GM23338 (cell line): ENCODE measurements at regions not wholly inside any gene's neighbourhood (a gene's known extent, or its start where the extent isn't known, plus 50 kb on each side); places are given as distances from the start of the nearest gene placed in this dataset.

ENCODE experiments used
- ATAC-seq: fragments of 200-7000 bp; cut with Tn5 transposase; 3 replicates; pipeline ENCODE4 v1.9.1; 2020
- DNase-seq: peaks from one replicate; pipeline ENCODE4 v3.0.0-alpha.2; 2015; ENCODE audit warnings: low spot score
- H2AFZ ChIP-seq: fragments of 200-600 bp; sonication (generic); 2 replicates; pipeline ENCODE4 v1.8.0; 2016; ENCODE audit warnings: antibody characterized with exemption, mild to moderate bottlenecking, moderate library complexity
- H3F3A ChIP-seq: fragments of 200-600 bp; sonication (generic); replicated peaks from 2 replicates; pipeline ENCODE4 v1.8.0; 2017; ENCODE audit warnings: antibody characterized with exemption, mixed run types, low read depth
- H3K27ac ChIP-seq: fragments of 200-600 bp; sonication (generic); 2 replicates; pipeline ENCODE4 v1.6.1; 2016; ENCODE audit warnings: low read depth
- H3K27me3 ChIP-seq: fragments of 200-600 bp; sonication (generic); 2 replicates; pipeline ENCODE4 v1.8.0; 2016; ENCODE audit warnings: mild to moderate bottlenecking, mixed run types, moderate library complexity; ENCODE audit not compliant: insufficient read depth
- H3K36me3 ChIP-seq: fragments of 200-600 bp; sonication (generic); 2 replicates; pipeline ENCODE4 v1.8.0; 2016; ENCODE audit warnings: mild to moderate bottlenecking; ENCODE audit not compliant: insufficient read depth
- H3K4me1 ChIP-seq: fragments of 200-600 bp; sonication (generic); 2 replicates; pipeline ENCODE4 v1.8.0; 2016; ENCODE audit warnings: mild to moderate bottlenecking, moderate library complexity; ENCODE audit not compliant: insufficient read depth
- H3K4me2 ChIP-seq: fragments of 200-600 bp; sonication (generic); 2 replicates; pipeline ENCODE4 v1.7.1; 2017; ENCODE audit warnings: mixed run types
- H3K4me3 ChIP-seq: fragments of 200-600 bp; sonication (generic); 2 replicates; pipeline ENCODE4 v1.6.1; 2016; ENCODE audit warnings: mixed run types
- H3K79me2 ChIP-seq: fragments of 200-600 bp; sonication (generic); replicated peaks from 2 replicates; pipeline ENCODE4 v1.8.0; 2017; ENCODE audit warnings: mild to moderate bottlenecking; ENCODE audit not compliant: insufficient read depth
- H3K9me2 ChIP-seq: fragments of 200-600 bp; sonication (generic); 2 replicates; pipeline ENCODE4 v1.8.0; 2017; ENCODE audit not compliant: insufficient read depth
- H4K20me1 ChIP-seq: fragments of 200-600 bp; sonication (generic); replicated peaks from 2 replicates; pipeline ENCODE4 v1.8.0; 2017; ENCODE audit warnings: mild to moderate bottlenecking; ENCODE audit not compliant: insufficient read depth
- H3K27ac Mint-ChIP-seq: 2 replicates; pipeline ENCODE4 v1.8.0; 2020; ENCODE audit warnings: inconsistent platforms, mild to moderate bottlenecking, moderate library complexity, mixed read lengths
- H3K27me3 Mint-ChIP-seq: 3 replicates; pipeline ENCODE4 v1.8.0; 2022; ENCODE audit warnings: low read depth, mild to moderate bottlenecking, moderate library complexity, mixed read lengths, inconsistent platforms; ENCODE audit not compliant: insufficient read depth, poor library complexity
- H3K36me3 Mint-ChIP-seq: 3 replicates; pipeline ENCODE4 v1.8.0; 2021; ENCODE audit warnings: low read depth, mild to moderate bottlenecking, inconsistent platforms, moderate library complexity, mixed read lengths
- H3K4me1 Mint-ChIP-seq: 3 replicates; pipeline ENCODE4 v1.8.0; 2020; ENCODE audit warnings: mild to moderate bottlenecking, inconsistent platforms, mixed read lengths
- H3K4me3 Mint-ChIP-seq: 3 replicates; pipeline ENCODE4 v1.8.0; 2021; ENCODE audit warnings: moderate library complexity, mild to moderate bottlenecking, inconsistent platforms, mixed read lengths
- H3K9me3 Mint-ChIP-seq: 3 replicates; pipeline ENCODE4 v1.8.0; 2020; ENCODE audit warnings: moderate library complexity, mild to moderate bottlenecking, inconsistent platforms, mixed read lengths
- CREB1 ChIP-seq: fragments of 250-450 bp; sonication (Bioruptor Pico); IDR thresholded peaks from 2 replicates; pipeline ENCODE4 v1.5.0; 2020; ENCODE audit warnings: low read depth, mild to moderate bottlenecking, moderate library complexity
- EZH2phosphoT487 ChIP-seq: fragments of 200-600 bp; sonication (generic); IDR thresholded peaks from one replicate; pipeline ENCODE4 v1.8.1; 2018; ENCODE audit warnings: antibody characterized with exemption; ENCODE audit not compliant: unreplicated experiment
- JUNB ChIP-seq: IDR thresholded peaks from one replicate; pipeline ENCODE4 v1.6.1; 2016; ENCODE audit warnings: antibody characterized with exemption; ENCODE audit not compliant: unreplicated experiment
- NANOG ChIP-seq: IDR thresholded peaks from 2 replicates; pipeline ENCODE4 v1.6.1; 2016; ENCODE audit warnings: antibody characterized with exemption, borderline replicate concordance
- POLR2AphosphoS5 ChIP-seq: IDR thresholded peaks from 2 replicates; pipeline ENCODE4 v1.6.1; 2016; ENCODE audit warnings: antibody characterized with exemption, low read depth
- STAT1 ChIP-seq: IDR thresholded peaks from one replicate; pipeline ENCODE4 v1.6.1; 2016; ENCODE audit warnings: antibody characterized with exemption; ENCODE audit not compliant: unreplicated experiment
- ZNF114 ChIP-seq: fragments of 250-450 bp; sonication (Bioruptor Pico); IDR thresholded peaks from 2 replicates; pipeline ENCODE4 v1.5.0; 2020; ENCODE audit warnings: mild to moderate bottlenecking, moderate library complexity
- ZNF331 ChIP-seq: fragments of 250-450 bp; sonication (Bioruptor Pico); IDR thresholded peaks from 2 replicates; pipeline ENCODE4 v1.5.0; 2020; ENCODE audit warnings: low read depth, mild to moderate bottlenecking, moderate library complexity
- TF ChIP-seq, protein P1 (sequence below): fragments of 250-450 bp; sonication (Bioruptor Pico); IDR thresholded peaks from 2 replicates; pipeline ENCODE4 v1.5.0; 2020; ENCODE audit warnings: mild to moderate bottlenecking, moderate library complexity
- TF ChIP-seq, protein P2 (sequence below), 2 experiments: fragments of 200-600 bp in 1 of 2; sonication (generic) in 1 of 2; conservative IDR thresholded peaks; 2 replicates each; pipeline versions ENCODE4 v1.5.1 to v1.6.1; 2016 to 2017; ENCODE audit warnings: antibody characterized with exemption in 2 of 2, low read depth in 2 of 2, mild to moderate bottlenecking in 2 of 2, moderate library complexity in 1 of 2
- TF ChIP-seq, protein P3 (sequence below): IDR thresholded peaks from 2 replicates; pipeline ENCODE4 v1.6.1; 2016; ENCODE audit warnings: antibody characterized with exemption

DNA sequence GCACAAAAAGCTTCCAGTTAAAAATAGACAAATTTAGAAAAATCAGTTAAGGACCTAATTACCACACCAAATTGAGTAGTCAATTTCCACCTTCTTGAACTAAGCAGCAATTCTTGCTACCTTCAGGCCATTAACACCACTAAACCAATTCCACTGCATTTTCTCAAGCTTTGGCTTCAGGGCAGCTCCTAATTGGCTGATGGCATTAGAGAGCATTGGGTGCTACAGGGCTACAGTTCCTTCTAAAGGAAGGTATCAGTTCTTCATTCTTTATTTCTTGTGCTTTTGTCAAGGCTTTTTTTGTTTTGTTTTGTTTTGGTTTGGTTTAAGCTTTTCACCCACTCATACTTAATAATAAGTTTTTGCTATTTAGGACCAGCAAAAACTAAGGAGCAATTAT is 90.2 kb upstream of the FAM241A start (continued):
- TF ChIP-seq, protein P1, sequence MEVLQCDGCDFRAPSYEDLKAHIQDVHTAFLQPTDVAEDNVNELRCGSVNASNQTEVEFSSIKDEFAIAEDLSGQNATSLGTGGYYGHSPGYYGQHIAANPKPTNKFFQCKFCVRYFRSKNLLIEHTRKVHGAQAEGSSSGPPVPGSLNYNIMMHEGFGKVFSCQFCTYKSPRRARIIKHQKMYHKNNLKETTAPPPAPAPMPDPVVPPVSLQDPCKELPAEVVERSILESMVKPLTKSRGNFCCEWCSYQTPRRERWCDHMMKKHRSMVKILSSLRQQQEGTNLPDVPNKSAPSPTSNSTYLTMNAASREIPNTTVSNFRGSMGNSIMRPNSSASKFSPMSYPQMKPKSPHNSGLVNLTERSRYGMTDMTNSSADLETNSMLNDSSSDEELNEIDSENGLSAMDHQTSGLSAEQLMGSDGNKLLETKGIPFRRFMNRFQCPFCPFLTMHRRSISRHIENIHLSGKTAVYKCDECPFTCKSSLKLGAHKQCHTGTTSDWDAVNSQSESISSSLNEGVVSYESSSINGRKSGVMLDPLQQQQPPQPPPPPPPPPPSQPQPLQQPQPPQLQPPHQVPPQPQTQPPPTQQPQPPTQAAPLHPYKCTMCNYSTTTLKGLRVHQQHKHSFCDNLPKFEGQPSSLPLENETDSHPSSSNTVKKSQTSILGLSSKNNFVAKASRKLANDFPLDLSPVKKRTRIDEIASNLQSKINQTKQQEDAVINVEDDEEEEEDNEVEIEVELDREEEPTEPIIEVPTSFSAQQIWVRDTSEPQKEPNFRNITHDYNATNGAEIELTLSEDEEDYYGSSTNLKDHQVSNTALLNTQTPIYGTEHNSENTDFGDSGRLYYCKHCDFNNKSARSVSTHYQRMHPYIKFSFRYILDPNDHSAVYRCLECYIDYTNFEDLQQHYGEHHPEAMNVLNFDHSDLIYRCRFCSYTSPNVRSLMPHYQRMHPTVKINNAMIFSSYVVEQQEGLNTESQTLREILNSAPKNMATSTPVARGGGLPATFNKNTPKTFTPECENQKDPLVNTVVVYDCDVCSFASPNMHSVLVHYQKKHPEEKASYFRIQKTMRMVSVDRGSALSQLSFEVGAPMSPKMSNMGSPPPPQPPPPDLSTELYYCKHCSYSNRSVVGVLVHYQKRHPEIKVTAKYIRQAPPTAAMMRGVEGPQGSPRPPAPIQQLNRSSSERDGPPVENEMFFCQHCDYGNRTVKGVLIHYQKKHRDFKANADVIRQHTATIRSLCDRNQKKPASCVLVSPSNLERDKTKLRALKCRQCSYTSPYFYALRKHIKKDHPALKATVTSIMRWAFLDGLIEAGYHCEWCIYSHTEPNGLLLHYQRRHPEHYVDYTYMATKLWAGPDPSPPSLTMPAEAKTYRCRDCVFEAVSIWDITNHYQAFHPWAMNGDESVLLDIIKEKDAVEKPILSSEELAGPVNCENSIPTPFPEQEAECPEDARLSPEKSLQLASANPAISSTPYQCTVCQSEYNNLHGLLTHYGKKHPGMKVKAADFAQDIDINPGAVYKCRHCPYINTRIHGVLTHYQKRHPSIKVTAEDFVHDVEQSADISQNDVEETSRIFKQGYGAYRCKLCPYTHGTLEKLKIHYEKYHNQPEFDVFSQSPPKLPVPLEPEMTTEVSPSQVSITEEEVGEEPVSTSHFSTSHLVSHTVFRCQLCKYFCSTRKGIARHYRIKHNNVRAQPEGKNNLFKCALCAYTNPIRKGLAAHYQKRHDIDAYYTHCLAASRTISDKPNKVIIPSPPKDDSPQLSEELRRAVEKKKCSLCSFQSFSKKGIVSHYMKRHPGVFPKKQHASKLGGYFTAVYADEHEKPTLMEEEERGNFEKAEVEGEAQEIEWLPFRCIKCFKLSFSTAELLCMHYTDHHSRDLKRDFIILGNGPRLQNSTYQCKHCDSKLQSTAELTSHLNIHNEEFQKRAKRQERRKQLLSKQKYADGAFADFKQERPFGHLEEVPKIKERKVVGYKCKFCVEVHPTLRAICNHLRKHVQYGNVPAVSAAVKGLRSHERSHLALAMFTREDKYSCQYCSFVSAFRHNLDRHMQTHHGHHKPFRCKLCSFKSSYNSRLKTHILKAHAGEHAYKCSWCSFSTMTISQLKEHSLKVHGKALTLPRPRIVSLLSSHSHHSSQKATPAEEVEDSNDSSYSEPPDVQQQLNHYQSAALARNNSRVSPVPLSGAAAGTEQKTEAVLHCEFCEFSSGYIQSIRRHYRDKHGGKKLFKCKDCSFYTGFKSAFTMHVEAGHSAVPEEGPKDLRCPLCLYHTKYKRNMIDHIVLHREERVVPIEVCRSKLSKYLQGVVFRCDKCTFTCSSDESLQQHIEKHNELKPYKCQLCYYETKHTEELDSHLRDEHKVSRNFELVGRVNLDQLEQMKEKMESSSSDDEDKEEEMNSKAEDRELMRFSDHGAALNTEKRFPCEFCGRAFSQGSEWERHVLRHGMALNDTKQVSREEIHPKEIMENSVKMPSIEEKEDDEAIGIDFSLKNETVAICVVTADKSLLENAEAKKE (CRISPR knock-in tag), result no peak
- TF ChIP-seq POLR2AphosphoS5, result no peak
- TF ChIP-seq, protein P2, sequence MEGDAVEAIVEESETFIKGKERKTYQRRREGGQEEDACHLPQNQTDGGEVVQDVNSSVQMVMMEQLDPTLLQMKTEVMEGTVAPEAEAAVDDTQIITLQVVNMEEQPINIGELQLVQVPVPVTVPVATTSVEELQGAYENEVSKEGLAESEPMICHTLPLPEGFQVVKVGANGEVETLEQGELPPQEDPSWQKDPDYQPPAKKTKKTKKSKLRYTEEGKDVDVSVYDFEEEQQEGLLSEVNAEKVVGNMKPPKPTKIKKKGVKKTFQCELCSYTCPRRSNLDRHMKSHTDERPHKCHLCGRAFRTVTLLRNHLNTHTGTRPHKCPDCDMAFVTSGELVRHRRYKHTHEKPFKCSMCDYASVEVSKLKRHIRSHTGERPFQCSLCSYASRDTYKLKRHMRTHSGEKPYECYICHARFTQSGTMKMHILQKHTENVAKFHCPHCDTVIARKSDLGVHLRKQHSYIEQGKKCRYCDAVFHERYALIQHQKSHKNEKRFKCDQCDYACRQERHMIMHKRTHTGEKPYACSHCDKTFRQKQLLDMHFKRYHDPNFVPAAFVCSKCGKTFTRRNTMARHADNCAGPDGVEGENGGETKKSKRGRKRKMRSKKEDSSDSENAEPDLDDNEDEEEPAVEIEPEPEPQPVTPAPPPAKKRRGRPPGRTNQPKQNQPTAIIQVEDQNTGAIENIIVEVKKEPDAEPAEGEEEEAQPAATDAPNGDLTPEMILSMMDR (conservative IDR thresholded peaks at IDR 0.05; ENCODE audit: low read depth in 2 of 2), result no peak
- TF ChIP-seq ZNF114 (CRISPR knock-in tag), result no peak
- TF ChIP-seq NANOG, result no peak
- TF ChIP-seq EZH2phosphoT487, result no peak
- TF ChIP-seq JUNB, result no peak

DNA sequence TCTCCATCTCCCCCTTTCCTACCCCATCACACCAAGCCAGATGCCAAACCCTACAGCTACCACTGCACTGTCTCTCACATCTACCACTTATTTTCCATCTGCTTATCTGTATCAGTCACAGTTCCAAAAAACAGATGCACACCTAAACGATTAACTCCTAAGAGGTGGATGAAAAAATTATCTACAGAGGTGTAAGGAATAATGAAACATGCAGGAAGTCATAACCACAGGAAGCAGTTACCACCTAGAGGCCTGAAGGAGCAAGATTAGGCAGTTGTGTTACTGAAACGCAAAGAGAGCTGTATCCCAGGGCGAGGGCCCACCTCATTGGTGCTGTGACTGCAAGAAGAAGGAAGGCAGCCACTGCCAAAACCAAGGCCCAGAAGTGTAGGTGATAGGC is 87.8 kb upstream of the FAM241A start:
- peaks cover 4% of the 10 kb centered on the region for H3K27me3 Mint-ChIP-seq
- H3F3A ChIP-seq, result no peaks in the 10 kb centered on the region
- H3K4me3 Mint-ChIP-seq, result no peak overlapping the region
- no peaks in the 10 kb centered on the region for H3K36me3 ChIP-seq
- no peak overlapping the region for H3K4me2 ChIP-seq
- H3K27me3 ChIP-seq, result no peaks in the 10 kb centered on the region
- H2AFZ ChIP-seq, result no peak overlapping the region
- H3K4me1 ChIP-seq, result peaks cover 23% of the 10 kb centered on the region
- no peaks in the 10 kb centered on the region for H3K36me3 Mint-ChIP-seq
- H3K9me3 Mint-ChIP-seq, result peaks cover 3% of the 10 kb centered on the region; the same call in 1 of the 3 replicates
- H3K79me2 ChIP-seq, result no peaks in the 10 kb centered on the region
- DNase-seq, result peak; percentile 4
- no peaks in the 10 kb centered on the region for H4K20me1 ChIP-seq
- H3K4me3 ChIP-seq, result no peak overlapping the region
- no peak overlapping the region for H3K27ac Mint-ChIP-seq
- TF ChIP-seq, protein P2 (conservative IDR thresholded peaks at IDR 0.05; ENCODE audit: low read depth in 2 of 2), result no peak
- TF ChIP-seq STAT1 (no peak), EZH2phosphoT487 (no peak), ZNF331 (CRISPR knock-in tag) (no peak), CREB1 (CRISPR knock-in tag) (no peak), POLR2AphosphoS5 (no peak), JUNB (no peak), NANOG (no peak)
- TF ChIP-seq, protein P3, sequence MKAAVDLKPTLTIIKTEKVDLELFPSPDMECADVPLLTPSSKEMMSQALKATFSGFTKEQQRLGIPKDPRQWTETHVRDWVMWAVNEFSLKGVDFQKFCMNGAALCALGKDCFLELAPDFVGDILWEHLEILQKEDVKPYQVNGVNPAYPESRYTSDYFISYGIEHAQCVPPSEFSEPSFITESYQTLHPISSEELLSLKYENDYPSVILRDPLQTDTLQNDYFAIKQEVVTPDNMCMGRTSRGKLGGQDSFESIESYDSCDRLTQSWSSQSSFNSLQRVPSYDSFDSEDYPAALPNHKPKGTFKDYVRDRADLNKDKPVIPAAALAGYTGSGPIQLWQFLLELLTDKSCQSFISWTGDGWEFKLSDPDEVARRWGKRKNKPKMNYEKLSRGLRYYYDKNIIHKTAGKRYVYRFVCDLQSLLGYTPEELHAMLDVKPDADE, result no peak
- peaks cover 19% of the 10 kb centered on the region for H3K4me1 Mint-ChIP-seq
- no peak for ATAC-seq
- no peaks in the 10 kb centered on the region for H3K9me2 ChIP-seq
- no peak overlapping the region for H3K27ac ChIP-seq
